ENCODE measurements at regions not wholly inside any gene's neighbourhood (a gene's known extent, or its start where the extent isn't known, plus 50 kb on each side); places are given as distances from the start of the nearest gene placed in this dataset.
"Not testable (repeated sequence)": the region's sequence is repeated elsewhere in the genome, so short reads cannot be mapped to it uniquely, and the experiment has no call there.

DNA sequence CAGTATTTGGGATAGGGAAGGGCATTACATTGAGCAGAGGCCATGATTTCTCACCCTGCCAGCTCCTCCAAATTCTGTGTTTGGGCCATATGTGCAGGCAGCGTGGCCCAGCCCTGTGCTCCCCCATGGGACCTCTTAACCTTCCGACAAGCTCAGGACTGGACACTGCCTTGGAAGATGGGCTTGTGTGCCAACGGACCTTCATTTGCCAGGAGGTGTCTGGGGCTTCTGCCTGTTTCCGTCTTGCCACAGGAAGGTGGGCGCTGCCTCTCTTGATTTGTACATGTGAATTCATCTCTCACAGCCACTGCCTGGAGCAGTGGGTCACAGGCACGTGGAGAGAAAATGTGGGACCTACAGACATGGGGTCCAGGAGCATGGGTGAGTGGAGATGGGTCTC, 272.6 kb downstream of the CCSER2 start:
- no peak for DNase-seq (ENCODE audit: low spot score)
- H3K27ac ChIP-seq, result no peak overlapping the region
- ChIA-PET POLR2A (ENCODE audit: low non-redundant PET) (no interaction called here), CTCF (no interaction called here)
- TF ChIP-seq, protein P1, sequence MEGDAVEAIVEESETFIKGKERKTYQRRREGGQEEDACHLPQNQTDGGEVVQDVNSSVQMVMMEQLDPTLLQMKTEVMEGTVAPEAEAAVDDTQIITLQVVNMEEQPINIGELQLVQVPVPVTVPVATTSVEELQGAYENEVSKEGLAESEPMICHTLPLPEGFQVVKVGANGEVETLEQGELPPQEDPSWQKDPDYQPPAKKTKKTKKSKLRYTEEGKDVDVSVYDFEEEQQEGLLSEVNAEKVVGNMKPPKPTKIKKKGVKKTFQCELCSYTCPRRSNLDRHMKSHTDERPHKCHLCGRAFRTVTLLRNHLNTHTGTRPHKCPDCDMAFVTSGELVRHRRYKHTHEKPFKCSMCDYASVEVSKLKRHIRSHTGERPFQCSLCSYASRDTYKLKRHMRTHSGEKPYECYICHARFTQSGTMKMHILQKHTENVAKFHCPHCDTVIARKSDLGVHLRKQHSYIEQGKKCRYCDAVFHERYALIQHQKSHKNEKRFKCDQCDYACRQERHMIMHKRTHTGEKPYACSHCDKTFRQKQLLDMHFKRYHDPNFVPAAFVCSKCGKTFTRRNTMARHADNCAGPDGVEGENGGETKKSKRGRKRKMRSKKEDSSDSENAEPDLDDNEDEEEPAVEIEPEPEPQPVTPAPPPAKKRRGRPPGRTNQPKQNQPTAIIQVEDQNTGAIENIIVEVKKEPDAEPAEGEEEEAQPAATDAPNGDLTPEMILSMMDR (conservative IDR thresholded peaks at IDR 0.05; ENCODE audit: low read depth), result no peak

DNA sequence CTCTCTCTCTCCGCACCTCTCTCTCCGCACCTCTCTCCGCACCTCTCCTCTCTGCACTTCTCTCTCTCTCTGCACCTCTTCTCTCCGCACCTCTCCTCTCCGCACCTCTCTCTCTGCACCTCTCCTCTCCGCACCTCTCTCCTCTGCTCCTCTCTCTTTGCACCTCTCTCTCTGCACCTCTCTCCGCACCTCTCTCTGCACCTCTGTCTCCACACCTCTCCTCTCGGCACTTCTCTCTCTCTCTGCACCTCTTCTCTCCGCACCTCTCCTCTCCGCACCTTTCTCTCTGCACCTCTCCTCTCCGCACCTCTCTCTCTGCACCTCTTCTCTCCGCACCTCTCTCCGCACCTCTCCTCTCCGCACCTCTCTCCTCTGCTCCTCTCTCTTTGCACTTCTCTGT, 274.2 kb downstream of the CCSER2 start:
- DNase-seq (ENCODE audit: low spot score); CTCF ChIA-PET; H3K27ac ChIP-seq; POLR2A ChIA-PET (ENCODE audit: low non-redundant PET): not testable (repeated sequence)

GRCh38 chr10:84603971-84604370, 275.6 kb downstream of the CCSER2 start:
- TF ChIP-seq, protein P1 (conservative IDR thresholded peaks at IDR 0.05; ENCODE audit: low read depth), result no peak
- POLR2A ChIA-PET (ENCODE audit: low non-redundant PET), result no interaction called here
- no peak overlapping the region for H3K27ac ChIP-seq
- DNase-seq (ENCODE audit: low spot score), result no peak
- CTCF ChIA-PET, result interaction anchor here (0.6 to 1.4 kb wide), 2 partner anchors 9 to 1436 kb away, joined by 3 to 8 read pairs; no protein-coding TSS in a partner anchor

DNA sequence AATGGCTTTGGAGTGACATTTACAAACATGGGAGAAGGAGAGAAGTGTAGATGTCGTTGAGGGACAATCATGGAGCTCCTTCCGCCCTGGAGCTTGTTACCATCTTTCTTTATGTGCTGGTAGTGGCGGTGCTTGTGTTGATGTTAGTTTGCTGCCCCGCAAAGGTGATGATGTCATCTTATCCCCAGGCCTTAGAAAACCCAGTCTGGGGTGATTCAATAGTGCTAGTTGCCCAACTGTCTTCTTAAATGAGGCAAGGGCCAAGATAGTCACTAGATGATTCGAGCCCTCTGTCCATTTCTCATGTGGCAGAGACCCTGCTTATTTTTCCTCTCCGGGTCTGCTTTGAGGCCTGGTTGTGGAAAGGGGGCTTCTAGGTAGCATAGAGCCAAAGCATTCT, 277.4 kb downstream of the CCSER2 start:
- CTCF ChIA-PET, result no interaction called here
- H3K27ac ChIP-seq, result no peak overlapping the region
- POLR2A ChIA-PET (ENCODE audit: low non-redundant PET), result no interaction called here
- TF ChIP-seq, protein P1 (conservative IDR thresholded peaks at IDR 0.05; ENCODE audit: low read depth), result no peak
- peak; percentile 36 for DNase-seq (ENCODE audit: low spot score)

DNA sequence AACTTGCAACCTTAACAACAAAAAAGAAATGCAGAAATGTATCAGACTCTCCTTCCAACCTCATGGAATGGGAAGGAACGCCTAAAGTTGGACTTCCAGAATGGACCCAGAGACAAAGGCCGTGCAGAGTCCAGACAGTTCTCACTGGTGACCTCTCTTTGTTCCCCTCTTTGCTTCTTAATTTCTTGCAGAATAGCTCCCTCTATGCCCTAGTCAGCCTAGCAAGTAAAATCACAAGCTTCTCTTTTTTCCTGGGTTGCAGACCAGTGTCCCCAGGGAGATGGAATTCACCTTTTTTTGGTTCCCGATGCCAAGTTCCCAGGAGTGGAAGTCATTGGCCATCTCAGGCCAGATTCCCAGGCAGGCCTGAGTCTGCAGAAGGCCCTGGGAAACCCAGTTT, 278.0 kb downstream of the CCSER2 start:
- POLR2A ChIA-PET (ENCODE audit: low non-redundant PET), result no interaction called here
- TF ChIP-seq, protein P1 (conservative IDR thresholded peaks at IDR 0.05; ENCODE audit: low read depth), result no peak
- H3K27ac ChIP-seq, result no peak overlapping the region
- DNase-seq (ENCODE audit: low spot score), result no peak
- CTCF ChIA-PET, result interaction anchor here (0.6 kb wide), 1 partner anchor 137 kb away, joined by 3 read pairs; no protein-coding TSS in a partner anchor

GRCh38 chr10:84607044-84607443, 278.7 kb downstream of the CCSER2 start:
- TF ChIP-seq, protein P1 (conservative IDR thresholded peaks at IDR 0.05; ENCODE audit: low read depth), result no peak
- no peak overlapping the region for H3K27ac ChIP-seq
- ChIA-PET CTCF (interaction anchor here (0.6 kb wide), 1 partner anchor 136 kb away, joined by 3 read pairs; no protein-coding TSS in a partner anchor), POLR2A (ENCODE audit: low non-redundant PET) (no interaction called here)
- no peak for DNase-seq (ENCODE audit: low spot score)

- CTCF ChIA-PET, result no interaction called here
- TF ChIP-seq, protein P1 (conservative IDR thresholded peaks at IDR 0.05; ENCODE audit: low read depth), result no peak
Measured at GRCh38 chr10:84607523-84607922, 279.1 kb downstream of the CCSER2 start.

More at GRCh38 chr10:84607523-84607922, 279.1 kb downstream of the CCSER2 start:
- POLR2A ChIA-PET (ENCODE audit: low non-redundant PET), result no interaction called here
- H3K27ac ChIP-seq, result no peak overlapping the region
- DNase-seq (ENCODE audit: low spot score), result no peak
